Neural cell (in vitro differentiated cells): ENCODE measurements at regions not wholly inside any gene's neighbourhood (a gene's known extent, or its start where the extent isn't known, plus 50 kb on each side); places are given as distances from the start of the nearest gene placed in this dataset.

Experiments
- H2AFZ ChIP-seq: fragments of 200-600, 300-800 bp; sonication (generic), shearing (Covaris generic); 2 replicates; pipeline ENCODE4 v1.6.0; 2014; ENCODE audit warnings: low read depth, mild to moderate bottlenecking, antibody characterized with exemption, low read length, moderate library complexity
- H3F3A ChIP-seq: fragments of 200-600 bp; shearing (Covaris generic); 2 replicates; pipeline ENCODE4 v1.6.1; 2016; ENCODE audit warnings: mild to moderate bottlenecking, moderate library complexity, mixed read lengths, antibody characterized with exemption, low read length; ENCODE audit not compliant: insufficient read depth, poor library complexity, severe bottlenecking
- H3K27ac ChIP-seq: fragments of 200-600, 300-800 bp; sonication (generic), shearing (Covaris generic); 2 replicates; pipeline ENCODE4 v1.5.1; 2014; ENCODE audit warnings: mild to moderate bottlenecking, low read length, moderate library complexity
- H3K27me3 ChIP-seq: fragments of 300-800, 200-600 bp; sonication (generic), shearing (Covaris generic); 2 replicates; pipeline ENCODE4 v1.6.0; 2014; ENCODE audit warnings: mild to moderate bottlenecking, low read depth, low read length, moderate library complexity; ENCODE audit not compliant: insufficient read depth
- H3K36me3 ChIP-seq: fragments of 300-800, 200-600 bp; sonication (generic), shearing (Covaris generic); 2 replicates; pipeline ENCODE4 v1.5.1; 2014; ENCODE audit warnings: mild to moderate bottlenecking, antibody characterized with exemption, low read length, moderate library complexity; ENCODE audit not compliant: insufficient read depth
- H3K4me2 ChIP-seq: fragments of 300-800, 200-600 bp; sonication (generic), shearing (Covaris generic); 2 replicates; pipeline ENCODE4 v1.6.0; 2014; ENCODE audit warnings: mild to moderate bottlenecking, low read length
- H3K4me3 ChIP-seq: fragments of 300-800, 200-600 bp; sonication (generic), shearing (Covaris generic); 2 replicates; pipeline ENCODE4 v1.5.1; 2014; ENCODE audit warnings: mild to moderate bottlenecking, low read length, moderate library complexity
- H3K79me2 ChIP-seq: fragments of 200-600 bp; shearing (Covaris generic); replicated peaks from 2 replicates; pipeline ENCODE4 v1.6.0; 2014; ENCODE audit warnings: mild to moderate bottlenecking, low read length, moderate library complexity; ENCODE audit not compliant: insufficient read depth
- H3K9ac ChIP-seq: fragments of 300-800, 200-600 bp; sonication (generic), shearing (Covaris generic); 2 replicates; pipeline ENCODE4 v1.6.1; 2016; ENCODE audit warnings: mild to moderate bottlenecking, low read length, mixed read lengths
- H3K9me2 ChIP-seq: fragments of 200-600 bp; shearing (Covaris generic); 2 replicates; pipeline ENCODE4 v1.6.1; 2016; ENCODE audit warnings: mild to moderate bottlenecking, low read length, mixed read lengths; ENCODE audit not compliant: insufficient read depth
- H3K9me3 ChIP-seq: fragments of 200-600, 300-800 bp; sonication (generic), shearing (Covaris generic); 2 replicates; pipeline ENCODE4 v1.6.1; 2016; ENCODE audit warnings: mild to moderate bottlenecking, mixed run types, low read length, moderate library complexity, mixed read lengths
- H4K20me1 ChIP-seq: fragments of 200-600 bp; shearing (Covaris generic); 2 replicates; pipeline ENCODE4 v1.6.1; 2016; ENCODE audit warnings: mild to moderate bottlenecking, mixed run types; ENCODE audit not compliant: insufficient read depth
- CTCF ChIP-seq: fragments of 450-650 bp; IDR thresholded peaks from 2 replicates; pipeline ENCODE4 v1.5.1; 2014; ENCODE audit warnings: antibody characterized with exemption, mild to moderate bottlenecking, moderate library complexity; ENCODE audit not compliant: poor library complexity, severe bottlenecking
- EP300 ChIP-seq: fragments of 450-650 bp; conservative IDR thresholded peaks from 2 replicates; pipeline ENCODE4 v1.6.1; 2014; ENCODE audit warnings: antibody characterized with exemption, mild to moderate bottlenecking, moderate library complexity; ENCODE audit not compliant: poor library complexity, severe bottlenecking
- EZH2 ChIP-seq: fragments of 200-600, 300-800 bp; shearing (Covaris generic), sonication (generic); IDR thresholded peaks from 2 replicates; pipeline ENCODE4 v1.6.1; 2014; ENCODE audit warnings: antibody characterized with exemption, low read length, borderline replicate concordance, mild to moderate bottlenecking; ENCODE audit not compliant: insufficient read depth, poor library complexity, severe bottlenecking
- MXI1 ChIP-seq: fragments of 450-650 bp; conservative IDR thresholded peaks from 2 replicates; pipeline ENCODE4 v1.6.1; 2014; ENCODE audit warnings: antibody characterized with exemption, mild to moderate bottlenecking; ENCODE audit not compliant: poor library complexity, severe bottlenecking
- POLR2AphosphoS5 ChIP-seq: IDR thresholded peaks from 2 replicates; pipeline ENCODE4 v1.6.1; 2012
- RAD21 ChIP-seq: fragments of 450-650 bp; conservative IDR thresholded peaks from 2 replicates; pipeline ENCODE4 v1.6.1; 2014; ENCODE audit warnings: antibody characterized with exemption, mild to moderate bottlenecking, moderate library complexity
- SMC3 ChIP-seq: fragments of 450-650 bp; conservative IDR thresholded peaks from 2 replicates; pipeline ENCODE4 v1.6.1; 2014; ENCODE audit warnings: antibody characterized with exemption, mild to moderate bottlenecking, moderate library complexity; ENCODE audit not compliant: poor library complexity
- TAF1 ChIP-seq: IDR thresholded peaks from 2 replicates; pipeline ENCODE4 v1.6.1; 2012; ENCODE audit warnings: low read depth
- TF ChIP-seq, protein P1 (sequence below): IDR thresholded peaks from 2 replicates; pipeline ENCODE4 v1.6.1; 2012; ENCODE audit warnings: borderline replicate concordance

DNA sequence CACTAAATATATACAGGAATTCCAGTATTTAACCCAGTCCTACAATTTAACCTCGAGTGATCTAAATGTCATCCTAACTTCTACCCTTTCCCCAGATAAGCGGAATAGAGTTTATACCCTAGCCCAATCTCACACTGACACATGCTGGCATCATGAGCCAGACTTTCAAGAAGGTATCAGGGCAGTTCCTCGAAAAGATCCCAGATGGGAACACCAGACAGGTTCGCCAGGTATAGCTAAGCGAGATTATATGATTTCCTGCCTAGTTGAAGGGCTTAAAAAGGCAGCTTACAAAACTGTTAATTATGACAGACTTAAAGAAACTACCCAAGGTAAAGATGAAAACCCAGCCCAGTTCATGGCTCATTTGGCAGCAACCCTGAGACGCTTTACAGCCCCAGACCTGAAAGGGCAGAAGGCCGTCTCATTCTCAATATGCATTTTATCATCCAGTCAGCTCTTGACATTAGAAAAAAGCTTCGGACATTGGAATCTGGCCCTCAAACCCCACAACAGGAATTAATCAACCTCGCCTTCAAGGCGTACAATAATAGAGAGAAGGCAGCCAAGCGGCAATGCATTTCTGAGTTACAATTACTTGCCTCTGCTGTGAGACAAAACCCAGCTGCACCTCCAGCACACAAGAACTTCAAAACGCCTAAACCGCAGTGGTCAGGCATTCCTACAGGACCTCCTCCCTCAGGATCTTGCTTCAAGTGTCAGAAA, 668.2 kb upstream of the PKDCC start:
- no peak overlapping the region for H3K4me3 ChIP-seq
- no peaks in the 10 kb centered on the region for H3K79me2 ChIP-seq
- no peaks in the 10 kb centered on the region for H3K27me3 ChIP-seq
- no peaks in the 10 kb centered on the region for H3K36me3 ChIP-seq
- H3K4me2 ChIP-seq, result no peak overlapping the region
- H3K27ac ChIP-seq, result no peak overlapping the region
- H3K9me3 ChIP-seq, result no peaks in the 10 kb centered on the region
- H3K9ac ChIP-seq, result no peak overlapping the region
- no peaks in the 10 kb centered on the region for H4K20me1 ChIP-seq
- TF ChIP-seq SMC3 (no peak), CTCF (no peak), TAF1 (no peak), MXI1 (no peak), RAD21 (no peak), POLR2AphosphoS5 (no peak), EZH2 (no peak)
- H3F3A ChIP-seq, result no peaks in the 10 kb centered on the region
- no peak overlapping the region for H2AFZ ChIP-seq
- no peaks in the 10 kb centered on the region for H3K9me2 ChIP-seq

DNA sequence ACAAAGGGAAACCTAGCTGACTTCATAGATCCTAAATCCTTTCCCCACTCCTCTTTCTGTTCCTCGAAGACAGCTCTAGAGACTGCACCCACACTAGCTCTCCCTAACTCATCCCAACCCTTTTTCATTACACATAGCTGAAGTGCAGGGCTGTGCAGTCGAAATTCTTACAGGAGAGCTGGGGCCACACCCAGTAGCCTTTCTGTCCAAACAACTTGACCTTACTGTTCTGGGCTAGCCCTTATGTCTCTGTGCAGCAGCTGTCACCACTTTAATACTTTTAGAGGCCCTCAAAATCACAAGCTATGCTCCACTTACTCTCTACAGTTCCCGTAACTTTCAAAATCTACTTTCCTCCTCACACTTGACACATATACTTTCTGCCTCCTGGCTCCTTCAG, 666.1 kb upstream of the PKDCC start:
- Histone ChIP-seq H3K9me3 (no peaks in the 10 kb centered on the region), H3K79me2 (no peaks in the 10 kb centered on the region), H3F3A (no peaks in the 10 kb centered on the region), H4K20me1 (no peaks in the 10 kb centered on the region), H3K27me3 (no peaks in the 10 kb centered on the region), H2AFZ (no peak overlapping the region), H3K4me3 (no peak overlapping the region), H3K9me2 (no peaks in the 10 kb centered on the region), H3K36me3 (no peaks in the 10 kb centered on the region), H3K27ac (no peak overlapping the region), H3K9ac (no peak overlapping the region), H3K4me2 (no peak overlapping the region)
- TF ChIP-seq CTCF (no peak), EP300 (no peak), EZH2 (no peak), POLR2AphosphoS5 (no peak), MXI1 (no peak), RAD21 (no peak), SMC3 (no peak), TAF1 (no peak)
- TF ChIP-seq, protein P1, sequence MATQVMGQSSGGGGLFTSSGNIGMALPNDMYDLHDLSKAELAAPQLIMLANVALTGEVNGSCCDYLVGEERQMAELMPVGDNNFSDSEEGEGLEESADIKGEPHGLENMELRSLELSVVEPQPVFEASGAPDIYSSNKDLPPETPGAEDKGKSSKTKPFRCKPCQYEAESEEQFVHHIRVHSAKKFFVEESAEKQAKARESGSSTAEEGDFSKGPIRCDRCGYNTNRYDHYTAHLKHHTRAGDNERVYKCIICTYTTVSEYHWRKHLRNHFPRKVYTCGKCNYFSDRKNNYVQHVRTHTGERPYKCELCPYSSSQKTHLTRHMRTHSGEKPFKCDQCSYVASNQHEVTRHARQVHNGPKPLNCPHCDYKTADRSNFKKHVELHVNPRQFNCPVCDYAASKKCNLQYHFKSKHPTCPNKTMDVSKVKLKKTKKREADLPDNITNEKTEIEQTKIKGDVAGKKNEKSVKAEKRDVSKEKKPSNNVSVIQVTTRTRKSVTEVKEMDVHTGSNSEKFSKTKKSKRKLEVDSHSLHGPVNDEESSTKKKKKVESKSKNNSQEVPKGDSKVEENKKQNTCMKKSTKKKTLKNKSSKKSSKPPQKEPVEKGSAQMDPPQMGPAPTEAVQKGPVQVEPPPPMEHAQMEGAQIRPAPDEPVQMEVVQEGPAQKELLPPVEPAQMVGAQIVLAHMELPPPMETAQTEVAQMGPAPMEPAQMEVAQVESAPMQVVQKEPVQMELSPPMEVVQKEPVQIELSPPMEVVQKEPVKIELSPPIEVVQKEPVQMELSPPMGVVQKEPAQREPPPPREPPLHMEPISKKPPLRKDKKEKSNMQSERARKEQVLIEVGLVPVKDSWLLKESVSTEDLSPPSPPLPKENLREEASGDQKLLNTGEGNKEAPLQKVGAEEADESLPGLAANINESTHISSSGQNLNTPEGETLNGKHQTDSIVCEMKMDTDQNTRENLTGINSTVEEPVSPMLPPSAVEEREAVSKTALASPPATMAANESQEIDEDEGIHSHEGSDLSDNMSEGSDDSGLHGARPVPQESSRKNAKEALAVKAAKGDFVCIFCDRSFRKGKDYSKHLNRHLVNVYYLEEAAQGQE, result no peak
